Gastrocnemius medialis (tissue), 4 donors: ENCODE measurements at regions not wholly inside any gene's neighbourhood (a gene's known extent, or its start where the extent isn't known, plus 50 kb on each side); places are given as distances from the start of the nearest gene placed in this dataset.

Source experiments
- CTCF ChIP-seq, 5 experiments: fragments of 450-650 bp in 3 of 5; fragments of 200-600 bp in 2 of 5; sonication (generic) in 2 of 5; IDR thresholded peaks in 4 of 5; conservative IDR thresholded peaks in 1 of 5; 1 replicate in 4 of 5; 2 replicates in 1 of 5; pipeline ENCODE4 v1.5.1; 2016 to 2019; ENCODE audit warnings: antibody characterized with exemption in 5 of 5, mild to moderate bottlenecking in 3 of 5, moderate library complexity in 3 of 5
- POLR2A ChIP-seq, 2 donors: fragments of 450-650 bp; IDR thresholded peaks; one replicate each; pipeline ENCODE4 v1.6.1; 2017; ENCODE audit warnings: antibody characterized with exemption in 2 of 2, mild to moderate bottlenecking in 2 of 2, moderate library complexity in 2 of 2

GRCh38 chr2:103959174-103960128 is 894.5 kb upstream of the POU3F3 start:
- TF ChIP-seq POLR2A (IDR thresholded peaks at IDR 0.05): no peak
- TF ChIP-seq CTCF (IDR thresholded peaks at IDR 0.05 in 4 of 5, conservative IDR thresholded peaks at IDR 0.05 in 1 of 5): no peak
